ENCODE measurements at regions not wholly inside any gene's neighbourhood (a gene's known extent, or its start where the extent isn't known, plus 50 kb on each side); places are given as distances from the start of the nearest gene placed in this dataset.

DNA sequence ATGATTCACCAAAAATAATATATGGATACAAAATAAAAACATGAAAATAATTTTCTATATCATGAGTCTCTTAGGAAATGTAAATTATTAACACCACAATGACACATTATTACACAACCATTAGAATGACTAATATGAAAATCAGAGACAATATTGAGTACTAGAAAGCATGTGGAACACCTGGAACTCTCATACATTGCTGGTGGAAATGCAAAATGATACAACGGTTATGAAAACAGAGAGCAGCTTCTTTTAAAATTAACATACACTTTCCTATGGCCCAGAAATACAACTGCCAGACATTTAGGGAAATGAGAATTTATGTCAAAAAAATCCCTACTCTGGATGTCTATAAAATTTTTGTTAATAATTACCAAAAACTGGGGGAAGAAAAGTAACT, 853.3 kb upstream of the MAN1A1 start:
- CTCF ChIA-PET, result no interaction called here
- no peak for DNase-seq
- H3K27ac Mint-ChIP-seq, result no peak overlapping the region
- Histone ChIP-seq H3K4me3 (ENCODE audit: low read length) (no peak overlapping the region), H3K27me3 (ENCODE audit: insufficient read depth, low read length, poor library complexity, severe bottlenecking) (no peaks in the 10 kb centered on the region), H3K36me3 (ENCODE audit: insufficient read depth, low read length) (no peaks in the 10 kb centered on the region), H3K4me1 (ENCODE audit: insufficient read depth, low read length) (no peaks in the 10 kb centered on the region), H3K27ac (ENCODE audit: low read depth, low read length) (no peak overlapping the region), H3K9me3 (ENCODE audit: low read length) (no peaks in the 10 kb centered on the region)
- H3K27me3 Mint-ChIP-seq, result no peaks in the 10 kb centered on the region
- no peaks in the 10 kb centered on the region for H3K4me1 Mint-ChIP-seq
- peaks cover 0 to 5% (median 1%) of the 10 kb centered on the region in 5 donors for H3K9me3 Mint-ChIP-seq
- POLR2A ChIA-PET, result no interaction called here
- H3K4me3 Mint-ChIP-seq, result no peak overlapping the region
- no peaks in the 10 kb centered on the region for H3K36me3 Mint-ChIP-seq

DNA sequence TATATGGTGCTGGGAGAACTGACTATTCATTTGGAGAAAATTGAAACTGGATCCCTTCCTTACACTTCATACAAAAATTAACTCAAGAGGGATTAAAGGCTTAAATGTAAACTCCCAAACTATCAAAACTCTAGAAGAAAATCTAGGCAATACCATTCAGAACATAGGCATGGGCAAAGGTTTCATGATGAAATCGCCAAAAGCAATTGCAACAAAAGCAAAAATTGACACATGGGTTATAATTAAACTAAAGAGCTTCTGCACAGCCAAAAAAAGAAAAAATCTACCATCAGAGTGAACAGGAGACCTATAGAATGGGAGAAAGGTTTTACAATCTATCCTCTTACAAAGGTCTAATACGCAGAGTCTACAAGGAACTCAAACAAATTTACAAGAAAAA, 851.3 kb upstream of the MAN1A1 start:
- Histone ChIP-seq H3K9me3 (ENCODE audit: low read length) (no peaks in the 10 kb centered on the region), H3K4me1 (ENCODE audit: insufficient read depth, low read length) (no peaks in the 10 kb centered on the region), H3K27ac (ENCODE audit: low read depth, low read length) (no peak overlapping the region), H3K4me3 (ENCODE audit: low read length) (no peak overlapping the region), H3K27me3 (ENCODE audit: insufficient read depth, low read length, poor library complexity, severe bottlenecking) (no peaks in the 10 kb centered on the region), H3K36me3 (ENCODE audit: insufficient read depth, low read length) (no peaks in the 10 kb centered on the region)
- peaks cover 0 to 4% (median 0%) of the 10 kb centered on the region in 5 donors for H3K9me3 Mint-ChIP-seq
- no peak overlapping the region for H3K4me3 Mint-ChIP-seq
- no peaks in the 10 kb centered on the region for H3K4me1 Mint-ChIP-seq
- no peak for DNase-seq
- ChIA-PET CTCF (no interaction called here), POLR2A (no interaction called here)
- H3K36me3 Mint-ChIP-seq, result no peaks in the 10 kb centered on the region
- no peaks in the 10 kb centered on the region for H3K27me3 Mint-ChIP-seq
- no peak overlapping the region for H3K27ac Mint-ChIP-seq

DNA sequence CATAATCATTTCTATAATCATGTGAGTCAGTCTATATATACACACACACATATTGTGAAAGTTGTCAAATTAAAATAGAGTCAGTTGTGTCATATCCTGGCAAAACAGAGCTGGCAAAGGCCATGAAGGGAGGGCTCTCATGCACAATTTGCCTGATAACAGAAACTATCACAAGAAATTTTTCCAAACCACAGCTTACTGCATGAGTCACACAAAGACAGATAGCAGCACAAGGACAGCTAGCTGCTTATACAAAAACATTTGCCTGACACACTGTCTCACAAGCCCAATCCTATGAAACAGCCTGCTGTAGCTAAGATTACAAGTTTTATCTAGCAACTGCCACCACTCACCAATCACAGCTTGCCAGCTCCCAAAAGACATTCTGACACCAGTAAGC, 848.5 kb upstream of the MAN1A1 start:
- peaks cover 0 to 4% (median 0%) of the 10 kb centered on the region in 5 donors for H3K9me3 Mint-ChIP-seq
- Histone ChIP-seq H3K27ac (ENCODE audit: low read depth, low read length) (no peak overlapping the region), H3K9me3 (ENCODE audit: low read length) (no peaks in the 10 kb centered on the region), H3K4me1 (ENCODE audit: insufficient read depth, low read length) (no peaks in the 10 kb centered on the region), H3K36me3 (ENCODE audit: insufficient read depth, low read length) (no peaks in the 10 kb centered on the region), H3K4me3 (ENCODE audit: low read length) (no peak overlapping the region), H3K27me3 (ENCODE audit: insufficient read depth, low read length, poor library complexity, severe bottlenecking) (no peaks in the 10 kb centered on the region)
- H3K36me3 Mint-ChIP-seq, result no peaks in the 10 kb centered on the region
- DNase-seq, result no peak
- no peak overlapping the region for H3K27ac Mint-ChIP-seq
- no peaks in the 10 kb centered on the region for H3K4me1 Mint-ChIP-seq
- ChIA-PET POLR2A (no interaction called here), CTCF (no interaction called here)
- no peak overlapping the region for H3K4me3 Mint-ChIP-seq
- H3K27me3 Mint-ChIP-seq, result no peaks in the 10 kb centered on the region

GRCh38 chr6:120186080-120186479, 836.5 kb upstream of the MAN1A1 start:
- ChIA-PET POLR2A (no interaction called here), CTCF (no interaction called here)
- DNase-seq, result no peak
- no peaks in the 10 kb centered on the region for H3K27me3 ChIP-seq (ENCODE audit: insufficient read depth, low read length, poor library complexity, severe bottlenecking)
- H3K4me3 ChIP-seq (ENCODE audit: low read length), result no peak overlapping the region
- H3K4me1 ChIP-seq (ENCODE audit: insufficient read depth, low read length), result no peaks in the 10 kb centered on the region
- no peak overlapping the region for H3K4me3 Mint-ChIP-seq
- peaks cover 0 to 7% (median 0%) of the 10 kb centered on the region in 5 donors for H3K9me3 Mint-ChIP-seq
- no peak overlapping the region for H3K27ac Mint-ChIP-seq
- H3K9me3 ChIP-seq (ENCODE audit: low read length), result no peaks in the 10 kb centered on the region
- H3K27me3 Mint-ChIP-seq, result no peaks in the 10 kb centered on the region
- no peaks in the 10 kb centered on the region for H3K36me3 ChIP-seq (ENCODE audit: insufficient read depth, low read length)
- H3K36me3 Mint-ChIP-seq, result no peaks in the 10 kb centered on the region
- H3K27ac ChIP-seq (ENCODE audit: low read depth, low read length), result no peak overlapping the region
- no peaks in the 10 kb centered on the region for H3K4me1 Mint-ChIP-seq

DNA sequence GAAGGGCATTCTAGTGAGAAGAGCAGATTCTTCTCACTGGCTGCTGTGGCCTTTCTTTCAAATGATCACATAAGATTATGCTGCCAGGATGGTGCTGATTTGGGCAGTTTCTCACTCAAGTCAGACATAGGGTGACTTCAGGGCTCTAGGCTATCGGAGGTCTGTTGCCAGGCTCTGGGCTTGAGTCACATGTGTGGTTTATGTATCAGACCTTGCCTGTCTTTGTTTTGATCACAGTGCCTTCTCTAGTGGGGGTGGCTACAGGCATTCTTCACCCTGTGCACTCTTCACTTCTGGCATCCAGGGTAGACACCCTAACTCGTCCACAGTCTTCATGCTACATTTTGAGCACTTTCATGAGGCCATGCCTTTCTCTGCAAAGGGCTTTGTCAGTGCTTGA, 823.7 kb upstream of the MAN1A1 start:
- ChIA-PET POLR2A (no interaction called here), CTCF (no interaction called here)
- H3K4me3 Mint-ChIP-seq, result no peak overlapping the region
- no peaks in the 10 kb centered on the region for H3K9me3 ChIP-seq (ENCODE audit: low read length)
- H3K27me3 Mint-ChIP-seq, result no peaks in the 10 kb centered on the region
- no peak overlapping the region for H3K27ac ChIP-seq (ENCODE audit: low read depth, low read length)
- DNase-seq, result no peak
- H3K36me3 Mint-ChIP-seq, result no peaks in the 10 kb centered on the region
- H3K27me3 ChIP-seq (ENCODE audit: insufficient read depth, low read length, poor library complexity, severe bottlenecking), result no peaks in the 10 kb centered on the region
- H3K4me1 ChIP-seq (ENCODE audit: insufficient read depth, low read length), result no peaks in the 10 kb centered on the region
- no peak overlapping the region for H3K27ac Mint-ChIP-seq
- H3K9me3 Mint-ChIP-seq, result peaks cover 0 to 10% (median 0%) of the 10 kb centered on the region in 5 donors
- H3K36me3 ChIP-seq (ENCODE audit: insufficient read depth, low read length), result no peaks in the 10 kb centered on the region
- H3K4me1 Mint-ChIP-seq, result no peaks in the 10 kb centered on the region
- no peak overlapping the region for H3K4me3 ChIP-seq (ENCODE audit: low read length)

- Mint-ChIP-seq H3K36me3 (no peaks in the 10 kb centered on the region), H3K4me3 (no peak overlapping the region), H3K27me3 (no peaks in the 10 kb centered on the region), H3K27ac (no peak overlapping the region), H3K9me3 (peaks cover 0 to 10% (median 0%) of the 10 kb centered on the region in 5 donors), H3K4me1 (no peaks in the 10 kb centered on the region)
- Histone ChIP-seq H3K4me3 (ENCODE audit: low read length) (no peak overlapping the region), H3K27me3 (ENCODE audit: insufficient read depth, low read length, poor library complexity, severe bottlenecking) (no peaks in the 10 kb centered on the region), H3K4me1 (ENCODE audit: insufficient read depth, low read length) (no peaks in the 10 kb centered on the region), H3K9me3 (ENCODE audit: low read length) (no peaks in the 10 kb centered on the region), H3K27ac (ENCODE audit: low read depth, low read length) (no peak overlapping the region), H3K36me3 (ENCODE audit: insufficient read depth, low read length) (no peaks in the 10 kb centered on the region)
- DNase-seq, result no peak
- POLR2A ChIA-PET, result no interaction called here
- CTCF ChIA-PET, result no interaction called here
Measured at GRCh38 chr6:120164531-120164930, 815.0 kb upstream of the MAN1A1 start.

- CTCF ChIA-PET, result no interaction called here
- Mint-ChIP-seq H3K27ac (no peak overlapping the region), H3K9me3 (peaks cover 0 to 8% (median 0%) of the 10 kb centered on the region in 5 donors), H3K36me3 (no peaks in the 10 kb centered on the region), H3K4me3 (no peak overlapping the region), H3K4me1 (no peaks in the 10 kb centered on the region), H3K27me3 (no peaks in the 10 kb centered on the region)
- Histone ChIP-seq H3K4me3 (ENCODE audit: low read length) (no peak overlapping the region), H3K4me1 (ENCODE audit: insufficient read depth, low read length) (no peaks in the 10 kb centered on the region), H3K27ac (ENCODE audit: low read depth, low read length) (no peak overlapping the region), H3K27me3 (ENCODE audit: insufficient read depth, low read length, poor library complexity, severe bottlenecking) (no peaks in the 10 kb centered on the region), H3K9me3 (ENCODE audit: low read length) (no peaks in the 10 kb centered on the region), H3K36me3 (ENCODE audit: insufficient read depth, low read length) (no peaks in the 10 kb centered on the region)
- POLR2A ChIA-PET, result no interaction called here
- no peak for DNase-seq
Measured at GRCh38 chr6:120157873-120158272, 808.3 kb upstream of the MAN1A1 start.

GRCh38 chr6:120147071-120147871, 797.7 kb upstream of the MAN1A1 start:
- no peak overlapping the region for H3K4me3 Mint-ChIP-seq
- CTCF ChIA-PET, result no interaction called here

More at GRCh38 chr6:120147071-120147871, 797.7 kb upstream of the MAN1A1 start:
- no peaks in the 10 kb centered on the region for H3K4me1 Mint-ChIP-seq
- no peaks in the 10 kb centered on the region for H3K4me1 ChIP-seq (ENCODE audit: insufficient read depth, low read length)
- no peaks in the 10 kb centered on the region for H3K27me3 Mint-ChIP-seq
- H3K27me3 ChIP-seq (ENCODE audit: insufficient read depth, low read length, poor library complexity, severe bottlenecking), result no peaks in the 10 kb centered on the region
- POLR2A ChIA-PET, result no interaction called here
- no peaks in the 10 kb centered on the region for H3K9me3 ChIP-seq (ENCODE audit: low read length)
- no peak overlapping the region for H3K27ac Mint-ChIP-seq
- H3K36me3 ChIP-seq (ENCODE audit: insufficient read depth, low read length), result no peaks in the 10 kb centered on the region
- DNase-seq, result no peak
- no peak overlapping the region for H3K27ac ChIP-seq (ENCODE audit: low read depth, low read length)
- no peaks in the 10 kb centered on the region for H3K36me3 Mint-ChIP-seq
- H3K4me3 ChIP-seq (ENCODE audit: low read length), result no peak overlapping the region
- peaks cover 3 to 13% (median 6%) of the 10 kb centered on the region in 5 donors for H3K9me3 Mint-ChIP-seq

Data from CD8-positive, alpha-beta memory T cell (primary cell).